GM18507 (cell line): ENCODE measurements at regions not wholly inside any gene's neighbourhood (a gene's known extent, or its start where the extent isn't known, plus 50 kb on each side); places are given as distances from the start of the nearest gene placed in this dataset.

Experiments
- DNase-seq: peaks from one replicate; pipeline ENCODE4 v3.0.0; 2011; ENCODE audit warnings: low read depth; ENCODE audit not compliant: insufficient read length; ENCODE audit errors: extremely low spot score
- FAIRE-seq: peaks from 2 replicates; lab custom pipeline; 2011; peaks lifted over from hg19 to GRCh38; lab: Jason Lieb, UNC

DNA sequence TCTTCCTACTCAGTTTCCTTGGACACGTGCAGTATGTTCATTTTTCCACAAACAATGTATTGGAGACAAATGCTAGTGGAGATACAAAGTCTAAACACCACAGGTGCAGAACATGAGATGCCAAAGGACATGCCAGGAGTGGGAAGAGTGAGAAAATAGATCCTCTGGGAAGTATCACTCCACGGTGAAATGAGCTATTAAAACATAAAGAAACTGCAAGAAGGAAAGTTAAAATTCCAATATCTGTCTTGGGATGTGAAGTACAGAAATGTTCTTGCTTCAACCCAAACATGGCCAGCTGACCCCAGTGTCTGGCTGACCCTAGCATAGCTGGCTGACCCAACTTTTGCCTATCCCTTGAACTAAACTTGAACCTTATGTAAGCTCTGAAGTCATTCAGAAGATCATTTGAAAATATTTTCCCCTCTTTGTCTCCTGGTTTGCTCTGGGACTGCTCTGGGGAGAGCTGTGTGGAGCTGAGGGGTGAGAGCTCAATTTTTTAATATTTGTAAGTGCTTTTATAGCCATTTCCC, 59.5 kb downstream of the FZD1 start:
- no peak for FAIRE-seq

DNA sequence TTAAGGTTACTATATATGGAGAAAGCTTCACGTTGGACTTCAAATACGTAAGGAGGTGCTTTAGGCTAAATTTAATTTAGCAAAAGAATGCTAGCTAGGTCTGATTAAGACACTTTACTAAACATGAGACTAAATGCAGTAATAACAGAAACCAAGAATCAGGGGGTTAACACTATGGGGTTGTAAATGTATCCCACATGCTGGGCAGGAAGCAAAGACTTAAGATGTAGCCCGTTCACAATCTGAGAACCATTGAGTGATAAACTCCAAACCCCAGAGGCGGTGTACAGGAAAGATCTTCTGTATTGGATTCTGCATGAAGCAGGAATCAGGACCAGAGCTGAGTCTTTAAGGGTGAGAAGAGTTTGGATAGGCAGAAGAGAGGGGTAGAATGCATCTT, 60.4 kb downstream of the FZD1 start:
- FAIRE-seq (no peak), DNase-seq (no peak)

More for the DNA sequence above, 59.5 kb downstream of the FZD1 start:
- no peak for DNase-seq

DNA sequence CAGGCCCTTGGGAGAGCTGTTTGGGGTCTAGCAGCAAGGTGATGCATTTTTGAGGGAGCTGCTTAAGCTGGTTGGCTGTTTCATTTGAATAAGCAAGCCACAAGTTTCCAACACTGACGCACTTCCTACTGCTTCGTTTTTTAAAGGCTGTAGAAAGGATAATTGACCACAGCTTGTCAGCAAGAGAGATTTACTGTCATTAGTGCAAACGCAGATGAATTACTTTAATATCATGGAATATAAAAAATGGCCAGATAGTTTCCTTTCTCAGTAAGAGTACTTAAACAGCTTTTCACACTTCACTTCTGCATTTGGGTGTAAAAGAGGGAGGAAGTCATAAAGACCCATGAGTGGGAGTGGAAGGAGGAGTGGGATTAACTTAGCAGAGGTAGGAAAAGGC, 61.5 kb downstream of the FZD1 start:
- FAIRE-seq, result no peak

DNA sequence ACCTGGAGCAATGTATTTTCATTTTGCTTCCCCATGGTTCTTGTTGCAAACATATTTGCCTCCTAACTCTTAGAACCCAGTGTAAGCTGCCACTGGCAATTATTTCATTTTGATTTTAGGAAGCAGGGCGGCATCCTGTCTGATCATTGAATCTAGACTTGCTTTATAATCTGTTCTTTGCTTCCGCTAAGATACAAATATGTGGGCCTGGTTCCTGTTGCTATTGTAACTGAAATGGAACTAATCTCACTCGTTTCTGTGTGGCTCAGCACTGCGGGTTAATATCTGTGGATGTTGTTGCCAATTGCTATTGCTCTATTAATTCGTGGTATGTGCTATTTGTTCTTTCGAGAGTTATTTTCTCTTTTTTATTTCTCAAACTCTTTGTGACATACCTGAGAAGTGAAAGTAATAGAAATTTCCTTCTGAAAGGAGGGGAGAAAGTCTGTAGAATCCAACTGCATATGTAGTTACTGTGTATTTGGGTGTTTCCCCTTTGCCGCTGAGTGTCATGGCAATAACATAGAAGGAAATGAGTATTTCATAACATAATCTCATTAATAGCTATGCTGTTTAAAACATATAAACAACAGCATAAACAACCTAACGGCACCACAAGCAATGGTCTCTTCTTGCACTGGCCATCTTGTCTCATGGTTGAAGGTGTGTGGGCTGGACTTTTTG, 62.4 kb downstream of the FZD1 start:
- no peak for FAIRE-seq
- no peak for DNase-seq

More for the DNA sequence above, 61.5 kb downstream of the FZD1 start:
- DNase-seq, result no peak

DNA sequence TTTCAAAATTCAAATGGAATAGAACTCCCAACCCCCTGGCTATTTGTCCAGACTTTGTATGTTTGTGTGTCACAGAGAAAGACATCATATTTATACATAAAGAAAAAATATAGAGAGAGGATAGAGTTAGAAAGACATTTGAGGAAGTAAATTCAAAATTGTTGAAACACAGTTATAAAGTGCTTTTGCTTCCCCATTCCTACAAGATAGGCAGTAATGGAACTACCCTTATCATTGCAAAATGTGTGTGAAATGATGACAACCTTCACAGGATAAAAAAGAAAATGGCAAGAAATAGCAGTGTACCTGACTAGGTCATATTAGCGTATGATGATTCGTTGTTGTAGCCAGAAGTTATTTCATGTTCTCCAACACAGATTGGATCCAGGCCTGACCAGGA, 63.1 kb downstream of the FZD1 start:
- FAIRE-seq (no peak), DNase-seq (no peak)

DNA sequence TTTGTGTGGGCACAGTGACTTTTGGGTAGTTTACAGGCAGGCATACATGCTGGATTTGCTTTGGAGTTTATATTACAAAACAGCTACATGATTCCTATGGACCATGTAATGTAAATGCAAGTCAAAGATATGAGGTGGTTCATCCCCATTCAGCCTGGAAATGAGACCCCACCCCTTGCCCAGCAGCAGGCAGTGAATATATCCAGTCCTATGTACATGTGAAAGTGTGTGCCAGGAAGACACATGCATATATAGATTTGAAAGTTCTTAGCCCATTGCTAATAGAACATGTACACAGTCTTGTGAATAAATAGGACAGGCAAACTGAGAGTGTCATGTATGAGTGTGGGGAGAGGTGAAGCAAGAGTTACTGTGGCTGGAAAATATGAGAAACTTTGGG, 65.3 kb downstream of the FZD1 start:
- no peak for FAIRE-seq
- DNase-seq, result no peak

DNA sequence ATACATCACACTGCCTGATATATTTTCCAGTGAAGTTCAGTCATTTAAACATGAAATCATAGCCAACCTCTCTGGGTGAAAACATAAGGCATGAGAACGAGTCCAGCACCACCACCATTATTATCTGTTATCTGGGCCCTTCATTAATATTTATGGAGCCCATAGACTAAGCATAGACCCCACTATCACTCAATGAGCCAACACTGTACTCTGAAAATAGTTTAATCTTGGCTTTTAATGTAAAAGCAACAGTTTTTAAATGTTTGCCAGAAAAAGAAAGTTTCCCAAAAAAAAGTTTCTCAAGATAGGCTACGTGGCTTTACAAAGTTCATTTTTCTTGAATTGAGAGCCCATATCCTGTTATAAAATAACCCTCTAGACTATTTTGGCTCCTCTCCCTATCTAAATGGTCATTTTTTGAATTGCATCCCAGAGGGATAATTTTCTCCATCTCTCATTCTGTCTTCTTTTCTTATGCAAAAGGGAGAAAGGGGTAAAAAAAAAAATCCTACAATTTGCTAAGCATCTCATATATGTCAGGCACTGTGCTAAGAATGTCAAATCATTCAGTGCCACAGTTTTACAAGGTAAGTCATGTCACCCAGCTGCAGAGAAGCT, 66.1 kb downstream of the FZD1 start:
- DNase-seq (no peak), FAIRE-seq (no peak)

DNA sequence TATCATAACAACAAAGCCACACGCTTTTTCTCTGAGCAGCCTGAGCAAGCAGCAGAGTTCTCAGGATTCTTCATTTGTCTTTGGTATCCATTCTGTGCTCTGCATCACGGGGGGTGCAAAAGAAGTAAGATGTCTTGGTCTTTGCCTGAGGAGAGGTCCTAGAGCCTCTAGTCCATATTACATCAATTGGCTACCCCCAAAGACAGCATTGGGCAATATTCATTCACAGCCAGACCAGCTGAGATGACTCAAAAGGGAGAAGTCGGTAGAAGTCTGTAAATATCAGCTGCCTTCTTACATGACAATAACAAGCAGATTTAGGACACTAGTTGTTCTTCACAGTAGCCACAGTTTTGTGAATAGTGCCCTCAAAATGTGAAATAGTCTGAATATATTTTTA, 66.6 kb downstream of the FZD1 start:
- FAIRE-seq, result no peak

DNA sequence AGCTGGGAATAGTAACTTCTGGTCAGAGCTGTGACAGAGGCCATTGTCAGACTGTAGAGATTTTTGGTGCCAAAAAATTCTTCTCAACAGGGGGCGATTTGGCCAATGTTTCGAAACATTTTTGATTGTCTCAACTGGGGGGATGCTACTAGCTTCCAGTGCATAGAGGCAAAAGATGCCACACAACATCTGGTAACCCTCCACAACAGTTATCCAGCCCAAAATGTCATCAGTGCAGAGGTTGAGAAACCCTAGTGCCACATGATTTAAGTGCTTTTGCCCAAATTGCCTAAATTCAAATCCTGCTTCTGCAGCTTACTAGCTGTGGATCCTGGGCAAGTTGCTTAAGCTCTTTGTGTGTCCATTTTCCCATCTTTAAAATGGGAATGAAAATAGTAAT, 71.9 kb downstream of the FZD1 start:
- FAIRE-seq (no peak), DNase-seq (no peak)

More for the DNA sequence above, 66.6 kb downstream of the FZD1 start:
- no peak for DNase-seq

DNA sequence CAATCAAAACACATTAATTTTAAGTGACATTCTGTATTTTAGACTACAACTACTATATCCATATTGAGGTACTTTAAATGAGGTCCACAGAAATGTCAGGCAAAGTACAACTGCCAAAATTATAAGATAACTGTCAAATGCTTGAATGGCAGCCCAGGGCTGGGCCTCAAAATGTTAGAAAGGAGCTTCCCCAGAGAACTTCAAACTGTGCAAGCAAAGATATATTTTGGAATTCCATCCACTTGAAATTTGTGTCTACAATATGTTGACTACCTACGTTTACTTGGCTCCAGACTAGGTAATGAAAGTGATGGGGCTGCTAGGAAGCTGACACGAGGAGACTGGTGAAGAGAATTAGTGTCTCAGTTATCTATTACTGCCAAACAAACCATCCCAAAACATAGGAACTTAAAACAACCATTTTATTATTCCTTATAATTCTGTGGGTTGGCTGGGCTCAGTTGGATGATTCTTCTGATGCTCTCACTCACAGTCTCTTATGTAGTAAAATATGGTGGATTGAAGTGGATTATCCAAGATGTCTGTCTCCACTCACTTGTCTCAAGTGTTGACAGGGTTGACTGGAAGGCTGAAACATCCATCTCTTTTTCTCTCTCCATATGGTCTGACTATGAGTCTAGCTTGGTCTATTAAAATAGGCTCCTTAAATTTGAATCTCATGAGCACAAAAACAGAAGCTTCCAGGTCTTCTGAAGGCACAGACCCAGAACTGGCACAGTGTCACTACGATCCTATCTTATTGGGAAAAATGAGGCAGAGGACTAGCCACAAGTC, 74.2 kb downstream of the FZD1 start:
- no peak for DNase-seq
- FAIRE-seq, result no peak

DNA sequence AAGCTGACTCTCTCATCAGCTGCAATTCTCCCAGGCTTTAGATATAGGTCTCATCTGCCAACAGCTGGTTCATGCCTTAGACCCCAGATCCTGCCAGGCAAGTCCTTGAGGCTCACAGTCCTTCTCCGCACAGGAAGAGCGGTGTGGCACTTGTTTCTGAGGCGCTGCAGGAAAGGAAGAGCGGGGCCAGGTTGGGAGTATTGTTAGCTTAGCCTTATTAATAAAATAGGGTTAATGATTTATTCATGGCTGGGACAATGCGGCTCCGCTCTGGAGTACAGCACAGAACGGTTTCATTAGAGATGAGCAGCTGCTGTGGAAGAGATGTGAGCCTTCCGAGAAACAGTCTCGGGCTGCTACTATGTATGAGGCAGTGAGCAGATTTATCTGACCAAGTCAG, 78.1 kb downstream of the FZD1 start:
- no peak for FAIRE-seq

DNA sequence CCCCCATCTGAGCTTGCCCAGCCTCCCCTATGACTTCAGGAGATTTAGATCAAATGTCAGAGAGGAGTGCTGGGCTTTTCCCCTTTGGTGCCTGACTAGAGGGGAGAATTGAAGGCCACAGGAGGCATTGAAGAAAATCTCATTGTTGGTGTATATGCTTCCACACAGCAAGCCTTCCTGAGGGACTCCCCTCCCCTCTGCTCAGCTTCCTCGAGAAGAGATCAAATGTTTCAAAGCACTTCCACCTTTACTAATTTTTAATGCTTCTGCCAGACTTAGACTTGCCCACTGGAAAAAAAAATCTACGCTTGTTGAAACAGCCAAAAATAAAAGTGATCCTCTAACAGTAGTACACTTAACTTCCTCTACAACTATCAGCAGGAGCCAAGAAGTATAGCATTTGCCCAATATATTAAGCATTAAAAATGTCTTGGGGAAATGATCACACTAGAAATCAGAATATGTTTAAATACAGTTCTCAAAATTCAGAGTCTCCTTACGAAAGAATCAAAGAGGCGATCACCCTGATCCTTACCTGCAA, 79.3 kb downstream of the FZD1 start:
- FAIRE-seq (no peak), DNase-seq (no peak)

More for the DNA sequence above, 78.1 kb downstream of the FZD1 start:
- no peak for DNase-seq

DNA sequence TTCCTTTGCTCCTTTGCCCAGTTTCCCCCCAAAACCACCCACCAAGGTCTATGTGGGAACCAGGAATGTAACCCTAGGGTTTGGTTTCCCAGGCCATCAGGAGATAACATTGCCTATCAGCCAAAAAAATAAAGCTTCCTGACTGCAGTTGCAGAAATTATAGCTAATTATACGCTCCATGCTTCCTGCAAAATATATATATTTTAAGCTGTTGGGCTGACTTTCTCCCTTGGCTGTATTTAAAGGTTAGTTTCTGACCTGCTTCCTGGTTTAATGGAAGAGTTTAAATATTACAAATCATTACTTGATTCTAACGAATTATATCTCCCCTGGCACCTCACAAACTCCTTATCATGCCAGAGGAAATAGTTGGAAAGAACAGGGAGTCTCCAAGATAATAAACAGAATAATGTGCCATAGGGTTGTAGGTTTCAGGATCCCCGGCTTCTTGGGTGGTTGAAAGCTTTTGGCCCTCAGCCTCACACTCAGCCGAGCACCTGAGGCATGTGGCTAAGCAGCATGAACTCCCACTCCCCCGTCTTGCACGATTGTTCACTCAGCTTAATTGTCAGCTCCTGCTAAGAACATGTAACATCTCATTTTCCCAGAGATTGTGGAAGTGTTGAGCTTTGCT, 79.9 kb downstream of the FZD1 start:
- no peak for FAIRE-seq
- no peak for DNase-seq

DNA sequence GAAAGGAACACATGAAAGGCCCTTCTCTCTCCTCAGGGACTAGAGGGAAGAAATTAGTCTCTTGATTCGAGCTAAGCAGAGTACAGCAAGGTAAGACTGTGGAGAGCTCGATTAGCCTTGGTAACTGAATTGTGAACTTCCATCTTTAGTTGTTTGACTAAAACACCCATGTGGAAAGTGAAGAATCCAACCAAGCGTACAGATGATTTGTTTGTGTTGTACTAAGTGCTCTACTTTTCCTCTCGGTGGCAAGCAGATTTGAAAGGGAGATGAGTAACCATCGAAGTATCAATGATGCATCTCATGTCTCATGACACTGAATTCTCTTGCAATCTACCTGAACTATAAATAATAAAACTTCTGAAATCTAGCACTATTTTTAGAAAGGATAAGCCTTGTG, 80.7 kb downstream of the FZD1 start:
- no peak for DNase-seq
- peak; percentile 49 for FAIRE-seq

DNA sequence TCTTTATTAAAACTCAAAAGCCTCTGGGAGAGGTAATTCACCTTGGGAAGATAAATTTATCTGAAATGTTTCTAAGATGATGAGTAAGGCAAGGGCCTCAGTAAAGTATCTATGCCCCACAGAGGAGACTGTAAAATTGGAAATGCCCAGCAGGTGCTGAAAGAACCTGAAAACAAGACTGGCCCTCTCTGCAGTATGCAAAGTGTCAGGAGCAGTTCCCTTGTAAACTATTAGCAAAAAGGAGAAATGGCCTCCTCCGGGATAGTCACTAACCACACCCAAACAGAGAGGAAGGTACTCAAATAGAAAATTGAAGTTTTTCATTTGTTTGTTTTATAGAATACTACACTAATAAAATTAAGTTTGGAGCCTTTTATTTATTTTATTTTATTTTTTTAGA, 81.2 kb downstream of the FZD1 start:
- no peak for DNase-seq
- no peak for FAIRE-seq

DNA sequence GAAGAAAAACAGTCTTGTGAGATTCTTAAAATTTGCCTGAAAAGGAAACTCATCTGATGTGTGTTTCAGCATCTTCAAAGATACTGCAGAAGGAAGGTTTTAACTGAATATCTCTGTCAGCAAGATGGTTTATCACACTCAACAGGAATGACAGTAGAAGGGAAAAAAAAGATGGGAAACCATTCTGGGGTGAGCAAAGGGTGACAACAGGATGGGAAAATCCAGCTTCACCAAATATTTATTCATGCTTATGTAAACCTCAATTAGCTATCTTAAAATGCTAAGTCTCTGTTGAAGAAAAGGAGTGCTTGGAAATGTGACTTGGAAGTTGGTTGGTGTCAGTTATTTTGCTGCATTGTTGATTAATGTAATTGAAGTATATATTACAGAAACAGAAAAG, 82.2 kb downstream of the FZD1 start:
- DNase-seq (no peak), FAIRE-seq (no peak)

DNA sequence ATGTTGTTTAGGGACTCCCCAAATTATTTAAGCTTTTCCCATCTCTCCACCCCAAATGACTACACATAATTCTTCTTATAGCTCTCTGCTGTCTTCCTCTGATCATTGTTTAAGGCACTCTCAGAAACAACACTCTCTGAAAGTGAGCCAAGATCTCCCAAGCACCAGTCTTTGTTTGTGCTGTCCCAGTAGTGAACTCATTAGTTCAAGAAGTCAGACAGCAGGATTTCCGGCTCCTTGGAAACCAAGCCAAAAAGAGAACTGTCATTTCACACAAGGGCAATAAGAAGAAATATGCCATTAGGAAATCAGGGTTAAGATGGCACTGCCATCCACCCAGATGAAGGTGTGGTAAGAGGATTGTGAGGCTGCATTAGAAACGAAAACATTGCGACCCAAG, 83.1 kb downstream of the FZD1 start:
- FAIRE-seq, result no peak
- no peak for DNase-seq

DNA sequence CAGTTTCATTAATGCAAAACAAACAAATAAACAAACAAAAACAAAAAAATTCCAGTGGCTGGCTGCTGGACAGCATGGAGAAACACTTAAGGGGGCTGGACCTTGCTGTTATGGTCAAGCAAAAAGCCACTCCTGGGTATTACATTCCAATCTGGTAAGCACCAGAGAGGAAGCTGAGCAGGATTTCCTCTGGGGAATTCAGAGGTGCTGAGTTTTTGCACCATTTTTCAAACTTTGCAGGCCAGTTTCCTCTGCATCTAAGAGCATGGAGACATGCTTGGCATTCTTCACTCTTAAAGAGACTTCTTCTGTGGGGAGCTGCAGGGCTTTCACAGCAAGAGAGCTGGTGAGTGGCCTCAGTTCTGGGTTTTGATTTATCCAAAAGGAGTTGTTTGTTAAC, 84.5 kb downstream of the FZD1 start:
- FAIRE-seq (no peak), DNase-seq (no peak)

DNA sequence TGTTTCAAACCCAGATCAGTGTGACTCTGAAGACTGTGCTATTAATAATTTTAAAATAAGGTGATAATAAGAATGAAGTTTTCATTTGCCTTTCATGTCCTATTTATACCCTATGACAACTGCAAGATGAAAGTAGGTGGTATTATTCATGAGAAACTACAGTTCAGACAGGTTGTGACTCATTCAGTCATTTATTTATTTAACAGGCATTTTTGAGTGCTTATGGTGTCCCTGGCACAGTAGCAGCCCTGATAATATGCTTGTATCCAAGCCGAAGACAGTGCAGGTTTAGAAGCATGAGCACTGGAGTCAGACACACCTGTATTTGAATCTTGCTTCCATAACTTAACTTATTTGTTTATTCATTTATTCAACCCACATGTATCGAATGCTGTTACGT, 87.1 kb downstream of the FZD1 start:
- DNase-seq (no peak), FAIRE-seq (no peak)

DNA sequence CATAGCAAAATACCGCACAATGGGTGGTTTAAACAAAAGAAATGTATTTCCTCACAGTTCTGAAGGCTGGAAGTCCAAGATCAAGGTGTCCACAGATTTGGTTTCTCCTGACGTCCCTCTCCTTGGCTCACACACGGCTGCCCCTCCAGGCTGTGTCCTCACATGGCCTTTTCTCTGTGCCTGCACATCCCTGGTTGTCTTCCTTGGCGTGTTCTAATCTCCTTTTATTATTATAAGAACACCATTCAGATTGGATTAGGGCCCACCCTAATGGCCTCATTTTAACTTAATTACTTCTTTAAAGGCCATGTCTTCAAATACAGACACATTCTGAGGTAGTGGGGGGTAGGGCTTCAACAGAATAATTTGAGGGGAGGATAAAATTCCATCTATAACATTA, 87.9 kb downstream of the FZD1 start:
- DNase-seq (no peak), FAIRE-seq (no peak)
